Loucy (cell line): ENCODE measurements at regions not wholly inside any gene's neighbourhood (a gene's known extent, or its start where the extent isn't known, plus 50 kb on each side); places are given as distances from the start of the nearest gene placed in this dataset.

Experiments
- H2AFZ ChIP-seq: fragments of 200-600 bp; sonication (generic); 2 replicates; pipeline ENCODE4 v1.6.0; 2016; ENCODE audit warnings: antibody characterized with exemption, mild to moderate bottlenecking, low read length, moderate library complexity
- H3F3A ChIP-seq: fragments of 200-600 bp; 2 replicates; pipeline ENCODE4 v1.6.0; 2016; ENCODE audit warnings: antibody characterized with exemption, low read depth, mild to moderate bottlenecking
- H3K27me3 ChIP-seq: fragments of 200-600 bp; sonication (generic); 2 replicates; pipeline ENCODE4 v1.6.1; 2014; ENCODE audit warnings: low read length, mild to moderate bottlenecking; ENCODE audit not compliant: insufficient read depth, poor library complexity, severe bottlenecking
- H3K36me3 ChIP-seq: fragments of 200-600 bp; sonication (generic); 2 replicates; pipeline ENCODE4 v1.6.1; 2016; ENCODE audit warnings: low read length; ENCODE audit not compliant: insufficient read depth
- H3K4me1 ChIP-seq: fragments of 200-600 bp; sonication (generic); 2 replicates; pipeline ENCODE4 v1.5.1; 2014; ENCODE audit warnings: low read length, mild to moderate bottlenecking; ENCODE audit not compliant: insufficient read depth, poor library complexity, severe bottlenecking
- H3K4me2 ChIP-seq: fragments of 200-600 bp; sonication (generic); 2 replicates; pipeline ENCODE4 v1.6.0; 2014; ENCODE audit warnings: antibody characterized with exemption, low read length, low read depth, mild to moderate bottlenecking; ENCODE audit not compliant: poor library complexity, severe bottlenecking
- H3K4me3 ChIP-seq: fragments of 200-600 bp; sonication (generic); 2 replicates; pipeline ENCODE4 v1.5.1; 2014; ENCODE audit warnings: low read length, mild to moderate bottlenecking, mixed read lengths; ENCODE audit not compliant: poor library complexity, severe bottlenecking
- H3K79me2 ChIP-seq: fragments of 200-600 bp; sonication (generic); 2 replicates; pipeline ENCODE4 v1.6.1; 2014; ENCODE audit warnings: low read length; ENCODE audit not compliant: insufficient read depth
- H3K9ac ChIP-seq: fragments of 200-600 bp; sonication (generic); 2 replicates; pipeline ENCODE4 v1.6.0; 2014; ENCODE audit warnings: mild to moderate bottlenecking, low read depth, low read length, moderate library complexity; ENCODE audit not compliant: poor library complexity, severe bottlenecking
- H3K9me2 ChIP-seq: fragments of 200-600 bp; sonication (generic); replicated peaks from 2 replicates; pipeline ENCODE4 v1.6.1; 2016; ENCODE audit warnings: low read depth, low read length, mixed read lengths
- H3K9me3 ChIP-seq: fragments of 200-600 bp; sonication (generic); 2 replicates; pipeline ENCODE4 v1.6.1; 2014; ENCODE audit warnings: mild to moderate bottlenecking, antibody characterized with exemption, low read length, low read depth; ENCODE audit not compliant: insufficient read depth
- H4K20me1 ChIP-seq: fragments of 200-600 bp; sonication (generic); 2 replicates; pipeline ENCODE4 v1.6.0; 2014; ENCODE audit warnings: antibody characterized with exemption, low read length, mild to moderate bottlenecking; ENCODE audit not compliant: insufficient read depth, poor library complexity, severe bottlenecking
- CTCF ChIP-seq: fragments of 200-600 bp; sonication (generic); conservative IDR thresholded peaks from 2 replicates; pipeline ENCODE4 v1.5.1; 2014; ENCODE audit warnings: mild to moderate bottlenecking, antibody characterized with exemption, low read length
- EZH2phosphoT487 ChIP-seq: fragments of 200-600 bp; IDR thresholded peaks from 2 replicates; pipeline ENCODE4 v1.6.1; 2018; ENCODE audit warnings: antibody characterized with exemption, mild to moderate bottlenecking, moderate library complexity, borderline replicate concordance

GRCh38 chr14:84252706-84253105, 1277.2 kb upstream of the FLRT2 start:
- TF ChIP-seq CTCF (no peak), EZH2phosphoT487 (no peak)
- Histone ChIP-seq H3K27me3 (no peaks in the 10 kb centered on the region), H3F3A (no peaks in the 10 kb centered on the region), H4K20me1 (no peaks in the 10 kb centered on the region), H3K9me2 (no peaks in the 10 kb centered on the region), H3K9me3 (no peaks in the 10 kb centered on the region), H2AFZ (no peak overlapping the region), H3K36me3 (no peaks in the 10 kb centered on the region), H3K4me3 (no peak overlapping the region), H3K79me2 (no peaks in the 10 kb centered on the region), H3K9ac (no peak overlapping the region), H3K4me2 (no peak overlapping the region), H3K4me1 (no peaks in the 10 kb centered on the region)

GRCh38 chr14:84253326-84253725, 1276.6 kb upstream of the FLRT2 start:
- TF ChIP-seq EZH2phosphoT487 (no peak), CTCF (no peak)
- H3K9me2 ChIP-seq, result no peaks in the 10 kb centered on the region
- no peak overlapping the region for H3K4me2 ChIP-seq
- no peak overlapping the region for H3K4me3 ChIP-seq
- no peak overlapping the region for H2AFZ ChIP-seq
- no peaks in the 10 kb centered on the region for H3K9me3 ChIP-seq
- no peaks in the 10 kb centered on the region for H3F3A ChIP-seq
- no peaks in the 10 kb centered on the region for H3K4me1 ChIP-seq
- H3K79me2 ChIP-seq, result no peaks in the 10 kb centered on the region
- H4K20me1 ChIP-seq, result no peaks in the 10 kb centered on the region
- no peaks in the 10 kb centered on the region for H3K36me3 ChIP-seq
- no peak overlapping the region for H3K9ac ChIP-seq
- H3K27me3 ChIP-seq, result no peaks in the 10 kb centered on the region

GRCh38 chr14:84254290-84254689, 1275.7 kb upstream of the FLRT2 start:
- no peaks in the 10 kb centered on the region for H3F3A ChIP-seq
- no peaks in the 10 kb centered on the region for H3K36me3 ChIP-seq
- no peaks in the 10 kb centered on the region for H3K9me2 ChIP-seq
- no peaks in the 10 kb centered on the region for H4K20me1 ChIP-seq
- H2AFZ ChIP-seq, result no peak overlapping the region
- no peak overlapping the region for H3K9ac ChIP-seq
- no peaks in the 10 kb centered on the region for H3K27me3 ChIP-seq
- H3K79me2 ChIP-seq, result no peaks in the 10 kb centered on the region
- TF ChIP-seq EZH2phosphoT487, result no peak
- no peak for TF ChIP-seq CTCF
- no peaks in the 10 kb centered on the region for H3K4me1 ChIP-seq
- H3K4me2 ChIP-seq, result no peak overlapping the region
- no peaks in the 10 kb centered on the region for H3K9me3 ChIP-seq
- no peak overlapping the region for H3K4me3 ChIP-seq
